ENCODE measurements at regions not wholly inside any gene's neighbourhood (a gene's known extent, or its start where the extent isn't known, plus 50 kb on each side); places are given as distances from the start of the nearest gene placed in this dataset.
"Not testable (repeated sequence)": the region's sequence is repeated elsewhere in the genome, so short reads cannot be mapped to it uniquely, and the experiment has no call there.

GRCh38 chr12:23128462-23128861 lies 503.5 kb downstream of the ETNK1 start:
- H3K9ac ChIP-seq (ENCODE audit: low read length): no peak overlapping the region
- H3K27me3 ChIP-seq (ENCODE audit: control insufficient read depth, insufficient read depth, low read length): no peaks in the 10 kb centered on the region
- H3K9me3 ChIP-seq (ENCODE audit: control insufficient read depth, low read depth, low read length): no peaks in the 10 kb centered on the region
- H3K4me1 ChIP-seq (ENCODE audit: control insufficient read depth, low read depth, low read length): peaks cover 21% of the 10 kb centered on the region
- H3K27ac ChIP-seq (ENCODE audit: low read length): no peak overlapping the region
- no peaks in the 10 kb centered on the region for H3K36me3 ChIP-seq (ENCODE audit: control insufficient read depth, low read depth, low read length)
- no peak overlapping the region for H3K4me3 ChIP-seq (ENCODE audit: low read length)

DNA sequence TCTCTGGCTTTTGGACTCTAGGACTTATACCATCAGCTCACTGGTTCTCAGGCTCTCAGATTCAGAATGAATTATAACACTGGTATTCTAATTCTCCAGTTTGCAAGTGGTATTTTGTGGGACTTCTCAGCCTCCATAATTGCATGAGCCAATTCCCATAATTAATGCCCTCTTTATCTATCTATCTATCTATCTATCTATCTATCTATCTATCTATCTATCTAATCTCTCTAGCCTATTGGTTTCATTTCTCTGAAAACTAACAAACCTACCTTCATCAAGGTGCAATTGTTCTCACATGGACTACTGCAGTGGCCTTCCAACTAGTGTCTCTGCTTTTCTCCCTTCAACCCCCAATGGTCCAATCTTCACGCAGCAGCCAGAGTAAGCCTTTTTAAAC lies 507.4 kb downstream of the ETNK1 start:
- Histone ChIP-seq H3K9me3 (ENCODE audit: control insufficient read depth, low read depth, low read length) (no peaks in the 10 kb centered on the region), H3K4me1 (ENCODE audit: control insufficient read depth, low read depth, low read length) (peaks cover 21% of the 10 kb centered on the region), H3K27ac (ENCODE audit: low read length) (no peak overlapping the region), H3K9ac (ENCODE audit: low read length) (no peak overlapping the region), H3K36me3 (ENCODE audit: control insufficient read depth, low read depth, low read length) (no peaks in the 10 kb centered on the region), H3K4me3 (ENCODE audit: low read length) (no peak overlapping the region), H3K27me3 (ENCODE audit: control insufficient read depth, insufficient read depth, low read length) (no peaks in the 10 kb centered on the region)

DNA sequence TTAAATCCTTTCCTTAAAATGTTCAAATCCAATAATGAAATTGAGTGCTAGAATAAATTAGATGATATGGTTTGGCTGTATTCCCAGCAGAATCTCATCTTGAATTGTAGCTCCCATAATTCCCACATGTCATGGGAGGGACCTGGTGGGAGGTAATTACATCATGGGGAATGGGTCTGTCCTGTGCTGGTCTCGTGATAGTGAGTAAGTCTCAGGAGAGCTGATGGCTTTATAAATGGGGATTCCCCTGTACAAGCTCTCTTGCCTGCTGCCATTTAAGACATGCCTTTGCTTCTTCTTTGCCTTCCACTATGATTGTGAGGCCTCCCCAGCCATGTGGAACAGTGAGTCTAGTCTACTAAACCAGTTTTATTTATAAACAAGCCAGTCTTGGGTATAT lies 508.5 kb downstream of the ETNK1 start:
- H3K27ac ChIP-seq (ENCODE audit: low read length): no peak overlapping the region
- no peak overlapping the region for H3K4me3 ChIP-seq (ENCODE audit: low read length)
- peaks cover 12% of the 10 kb centered on the region for H3K4me1 ChIP-seq (ENCODE audit: control insufficient read depth, low read depth, low read length)
- no peak overlapping the region for H3K9ac ChIP-seq (ENCODE audit: low read length)
- no peaks in the 10 kb centered on the region for H3K36me3 ChIP-seq (ENCODE audit: control insufficient read depth, low read depth, low read length)
- no peaks in the 10 kb centered on the region for H3K9me3 ChIP-seq (ENCODE audit: control insufficient read depth, low read depth, low read length)
- no peaks in the 10 kb centered on the region for H3K27me3 ChIP-seq (ENCODE audit: control insufficient read depth, insufficient read depth, low read length)

DNA sequence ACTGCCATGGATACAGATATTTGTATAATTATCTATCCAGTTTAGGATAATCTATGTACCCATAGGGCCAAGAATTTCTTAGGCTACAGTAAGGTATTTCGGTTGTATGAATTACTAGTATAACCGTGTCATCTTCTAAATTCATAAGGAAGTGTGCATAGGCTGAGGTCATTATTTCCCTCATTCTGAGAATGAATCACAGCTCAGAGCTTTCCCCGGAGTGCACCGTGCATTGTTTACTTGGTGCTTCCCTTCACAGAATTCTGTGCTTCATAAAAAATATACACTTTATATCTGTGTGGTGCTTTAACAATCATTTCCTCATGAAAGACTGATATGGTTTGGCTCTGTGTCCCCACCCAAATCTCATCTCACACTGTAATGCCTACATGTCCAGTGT lies 514.1 kb downstream of the ETNK1 start:
- Histone ChIP-seq H3K4me1 (ENCODE audit: control insufficient read depth, low read depth, low read length) (no peaks in the 10 kb centered on the region), H3K27me3 (ENCODE audit: control insufficient read depth, insufficient read depth, low read length) (no peaks in the 10 kb centered on the region), H3K36me3 (ENCODE audit: control insufficient read depth, low read depth, low read length) (no peaks in the 10 kb centered on the region), H3K9ac (ENCODE audit: low read length) (no peak overlapping the region), H3K9me3 (ENCODE audit: control insufficient read depth, low read depth, low read length) (peaks cover 3% of the 10 kb centered on the region), H3K4me3 (ENCODE audit: low read length) (no peak overlapping the region), H3K27ac (ENCODE audit: low read length) (no peak overlapping the region)

DNA sequence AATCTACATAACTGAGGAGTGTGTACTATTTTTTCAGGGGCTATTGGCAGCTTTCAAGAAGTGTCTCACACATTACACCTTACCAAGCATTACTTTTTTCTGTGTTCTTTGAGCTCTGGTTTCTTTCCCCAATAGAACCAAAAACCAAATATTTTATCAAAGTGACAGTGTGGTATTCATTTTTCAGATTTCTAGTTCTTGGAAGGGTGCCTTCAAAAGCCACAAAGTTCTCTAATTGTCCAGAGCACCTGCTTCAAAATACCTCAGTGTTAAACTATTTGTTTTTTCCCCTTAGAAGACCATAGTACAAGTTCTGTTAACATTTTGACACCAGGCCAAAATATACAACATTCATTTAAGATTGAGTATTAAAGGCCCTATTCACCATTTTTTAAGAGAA lies 515.7 kb downstream of the ETNK1 start:
- peaks cover 9% of the 10 kb centered on the region for H3K9me3 ChIP-seq (ENCODE audit: control insufficient read depth, low read depth, low read length)
- no peaks in the 10 kb centered on the region for H3K4me1 ChIP-seq (ENCODE audit: control insufficient read depth, low read depth, low read length)
- no peak overlapping the region for H3K4me3 ChIP-seq (ENCODE audit: low read length)
- no peak overlapping the region for H3K9ac ChIP-seq (ENCODE audit: low read length)
- H3K27me3 ChIP-seq (ENCODE audit: control insufficient read depth, insufficient read depth, low read length): no peaks in the 10 kb centered on the region
- H3K36me3 ChIP-seq (ENCODE audit: control insufficient read depth, low read depth, low read length): no peaks in the 10 kb centered on the region
- H3K27ac ChIP-seq (ENCODE audit: low read length): no peak overlapping the region

DNA sequence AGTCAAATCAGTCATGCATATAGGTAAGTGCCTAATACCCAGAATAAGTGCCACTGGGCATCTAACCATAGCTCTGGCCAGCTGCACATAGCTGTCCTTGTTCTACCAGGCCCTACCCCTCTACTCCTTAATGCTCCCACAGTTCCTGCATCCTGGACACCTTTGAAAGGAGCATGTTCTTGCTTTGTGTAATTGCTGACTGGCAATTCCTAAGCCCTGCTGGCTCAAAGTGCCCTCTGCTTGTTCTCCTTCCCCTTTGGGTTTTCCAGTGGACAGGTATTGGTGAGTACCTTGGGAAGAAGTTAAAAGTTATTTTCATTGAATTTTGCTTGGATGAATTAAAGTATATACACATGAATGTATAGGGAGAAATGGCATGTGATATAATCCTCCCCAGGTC lies 516.4 kb downstream of the ETNK1 start:
- Histone ChIP-seq H3K9me3 (ENCODE audit: control insufficient read depth, low read depth, low read length) (peaks cover 10% of the 10 kb centered on the region), H3K36me3 (ENCODE audit: control insufficient read depth, low read depth, low read length) (no peaks in the 10 kb centered on the region), H3K9ac (ENCODE audit: low read length) (no peak overlapping the region), H3K4me1 (ENCODE audit: control insufficient read depth, low read depth, low read length) (no peaks in the 10 kb centered on the region), H3K27ac (ENCODE audit: low read length) (no peak overlapping the region), H3K4me3 (ENCODE audit: low read length) (no peak overlapping the region), H3K27me3 (ENCODE audit: control insufficient read depth, insufficient read depth, low read length) (no peaks in the 10 kb centered on the region)

DNA sequence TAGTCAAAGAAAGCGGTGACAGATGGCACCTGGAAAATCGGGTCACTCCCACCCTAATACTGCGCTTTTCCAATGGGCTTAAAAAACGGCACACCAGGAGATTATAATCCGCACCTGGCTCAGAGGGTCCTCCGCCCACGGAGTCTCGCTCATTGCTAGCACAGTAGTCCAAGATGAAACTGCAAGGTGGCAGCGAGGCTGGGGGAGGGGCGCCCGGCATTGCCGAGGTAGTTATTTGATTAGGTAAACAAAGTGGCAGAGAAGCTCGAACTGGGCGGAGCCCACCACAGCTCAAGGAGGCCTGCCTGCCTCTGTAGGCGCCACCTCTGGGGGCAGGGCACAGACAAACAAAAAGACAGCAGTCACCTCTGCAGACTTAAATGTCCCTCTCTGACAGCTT lies 521.1 kb downstream of the ETNK1 start:
- not testable (repeated sequence) for H3K27ac ChIP-seq (ENCODE audit: low read length); H3K9me3 ChIP-seq (ENCODE audit: control insufficient read depth, low read depth, low read length); H3K4me3 ChIP-seq (ENCODE audit: low read length); H3K9ac ChIP-seq (ENCODE audit: low read length); H3K27me3 ChIP-seq (ENCODE audit: control insufficient read depth, insufficient read depth, low read length); H3K36me3 ChIP-seq (ENCODE audit: control insufficient read depth, low read depth, low read length); H3K4me1 ChIP-seq (ENCODE audit: control insufficient read depth, low read depth, low read length)

GRCh38 chr12:23168459-23168858 lies 543.5 kb downstream of the ETNK1 start:
- peaks cover 5% of the 10 kb centered on the region for H3K9me3 ChIP-seq (ENCODE audit: control insufficient read depth, low read depth, low read length)
- H3K27me3 ChIP-seq (ENCODE audit: control insufficient read depth, insufficient read depth, low read length): no peaks in the 10 kb centered on the region
- no peak overlapping the region for H3K9ac ChIP-seq (ENCODE audit: low read length)
- no peaks in the 10 kb centered on the region for H3K36me3 ChIP-seq (ENCODE audit: control insufficient read depth, low read depth, low read length)
- H3K4me1 ChIP-seq (ENCODE audit: control insufficient read depth, low read depth, low read length): no peaks in the 10 kb centered on the region
- no peak overlapping the region for H3K4me3 ChIP-seq (ENCODE audit: low read length)
- H3K27ac ChIP-seq (ENCODE audit: low read length): no peak overlapping the region

GRCh38 chr12:23169012-23169695 lies 544.2 kb downstream of the ETNK1 start:
- H3K36me3 ChIP-seq (ENCODE audit: control insufficient read depth, low read depth, low read length): no peaks in the 10 kb centered on the region
- H3K4me1 ChIP-seq (ENCODE audit: control insufficient read depth, low read depth, low read length): no peaks in the 10 kb centered on the region
- no peak overlapping the region for H3K4me3 ChIP-seq (ENCODE audit: low read length)
- H3K27me3 ChIP-seq (ENCODE audit: control insufficient read depth, insufficient read depth, low read length): no peaks in the 10 kb centered on the region
- H3K27ac ChIP-seq (ENCODE audit: low read length): no peak overlapping the region
- peaks cover 5% of the 10 kb centered on the region for H3K9me3 ChIP-seq (ENCODE audit: control insufficient read depth, low read depth, low read length)
- H3K9ac ChIP-seq (ENCODE audit: low read length): no peak overlapping the region

DNA sequence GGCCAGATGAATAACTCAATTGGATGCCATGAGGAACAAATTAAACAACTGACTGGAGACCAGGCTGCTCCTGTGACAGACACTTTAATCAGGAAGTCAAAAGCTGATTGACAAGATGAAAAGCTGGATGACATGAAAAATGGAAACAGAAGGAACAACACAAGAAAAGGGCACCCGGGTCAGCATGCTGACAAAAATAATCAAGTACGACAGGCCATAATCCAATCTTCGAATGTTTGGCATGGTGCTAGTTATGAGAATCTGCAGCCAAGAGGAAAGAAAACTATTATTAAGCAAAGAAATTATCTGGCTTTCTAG lies 544.7 kb downstream of the ETNK1 start:
- H3K27ac ChIP-seq (ENCODE audit: low read length): no peak overlapping the region
- no peaks in the 10 kb centered on the region for H3K4me1 ChIP-seq (ENCODE audit: control insufficient read depth, low read depth, low read length)
- H3K9me3 ChIP-seq (ENCODE audit: control insufficient read depth, low read depth, low read length): peaks cover 5% of the 10 kb centered on the region
- H3K4me3 ChIP-seq (ENCODE audit: low read length): no peak overlapping the region
- H3K9ac ChIP-seq (ENCODE audit: low read length): no peak overlapping the region
- no peaks in the 10 kb centered on the region for H3K27me3 ChIP-seq (ENCODE audit: control insufficient read depth, insufficient read depth, low read length)
- H3K36me3 ChIP-seq (ENCODE audit: control insufficient read depth, low read depth, low read length): no peaks in the 10 kb centered on the region

DNA sequence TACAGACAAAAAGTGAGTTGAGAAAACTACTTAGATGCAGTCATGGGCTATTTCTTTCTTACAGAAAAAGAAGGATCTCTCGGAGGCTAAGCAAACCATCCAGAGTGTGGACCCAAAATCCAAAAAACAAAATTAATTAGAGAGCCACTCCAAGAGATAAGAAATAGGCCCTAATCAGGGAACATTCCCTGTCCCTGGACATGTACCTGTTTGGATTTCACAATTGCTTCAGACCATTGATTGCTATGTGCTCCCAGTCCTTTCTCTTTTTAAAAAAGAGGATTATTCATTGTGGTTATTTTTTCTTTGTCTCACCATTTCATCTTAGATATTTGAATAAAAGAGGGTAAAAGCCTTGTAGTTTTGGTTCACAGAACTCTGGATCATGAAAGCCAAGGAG lies 549.9 kb downstream of the ETNK1 start:
- no peaks in the 10 kb centered on the region for H3K27me3 ChIP-seq (ENCODE audit: control insufficient read depth, insufficient read depth, low read length)
- no peaks in the 10 kb centered on the region for H3K36me3 ChIP-seq (ENCODE audit: control insufficient read depth, low read depth, low read length)
- H3K9ac ChIP-seq (ENCODE audit: low read length): no peak overlapping the region
- H3K27ac ChIP-seq (ENCODE audit: low read length): no peak overlapping the region
- no peaks in the 10 kb centered on the region for H3K9me3 ChIP-seq (ENCODE audit: control insufficient read depth, low read depth, low read length)
- H3K4me1 ChIP-seq (ENCODE audit: control insufficient read depth, low read depth, low read length): no peaks in the 10 kb centered on the region
- H3K4me3 ChIP-seq (ENCODE audit: low read length): no peak overlapping the region

GRCh38 chr12:23185346-23185745 lies 560.4 kb downstream of the ETNK1 start:
- H3K27me3 ChIP-seq (ENCODE audit: control insufficient read depth, insufficient read depth, low read length): no peaks in the 10 kb centered on the region
- H3K9ac ChIP-seq (ENCODE audit: low read length): no peak overlapping the region

More at GRCh38 chr12:23185346-23185745, 560.4 kb downstream of the ETNK1 start:
- Histone ChIP-seq H3K36me3 (ENCODE audit: control insufficient read depth, low read depth, low read length) (no peaks in the 10 kb centered on the region), H3K27ac (ENCODE audit: low read length) (no peak overlapping the region), H3K4me3 (ENCODE audit: low read length) (no peak overlapping the region), H3K4me1 (ENCODE audit: control insufficient read depth, low read depth, low read length) (no peaks in the 10 kb centered on the region), H3K9me3 (ENCODE audit: control insufficient read depth, low read depth, low read length) (no peaks in the 10 kb centered on the region)

All from iPS-18a (cell line).